ENCODE measurements at regions not wholly inside any gene's neighbourhood (a gene's known extent, or its start where the extent isn't known, plus 50 kb on each side); places are given as distances from the start of the nearest gene placed in this dataset.
"Not testable (repeated sequence)": the region's sequence is repeated elsewhere in the genome, so short reads cannot be mapped to it uniquely, and the experiment has no call there.

DNA sequence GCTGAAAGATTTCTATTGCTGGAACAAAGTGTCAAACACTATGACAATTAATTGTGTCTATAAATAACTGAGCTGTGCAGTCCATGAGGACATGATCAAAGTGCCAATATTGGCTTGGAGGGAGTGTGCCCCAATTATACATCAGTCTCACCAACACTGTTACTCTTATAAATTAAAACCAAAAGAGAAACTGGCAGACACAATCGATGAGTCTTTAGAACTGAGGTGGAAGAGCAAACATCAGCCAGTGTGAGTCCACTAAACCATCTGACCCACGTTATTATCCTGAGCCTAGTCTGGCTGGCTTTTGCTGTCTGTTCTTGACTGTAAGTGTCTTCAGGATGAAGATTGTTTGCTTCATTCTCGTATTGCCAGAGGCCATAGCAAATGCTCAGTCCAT lies 98.9 kb downstream of the OLIG3 start:
- DNase-seq: no peak

GRCh38 chr6:137391061-137391814 lies 103.0 kb downstream of the OLIG3 start:
- no peak for DNase-seq

DNA sequence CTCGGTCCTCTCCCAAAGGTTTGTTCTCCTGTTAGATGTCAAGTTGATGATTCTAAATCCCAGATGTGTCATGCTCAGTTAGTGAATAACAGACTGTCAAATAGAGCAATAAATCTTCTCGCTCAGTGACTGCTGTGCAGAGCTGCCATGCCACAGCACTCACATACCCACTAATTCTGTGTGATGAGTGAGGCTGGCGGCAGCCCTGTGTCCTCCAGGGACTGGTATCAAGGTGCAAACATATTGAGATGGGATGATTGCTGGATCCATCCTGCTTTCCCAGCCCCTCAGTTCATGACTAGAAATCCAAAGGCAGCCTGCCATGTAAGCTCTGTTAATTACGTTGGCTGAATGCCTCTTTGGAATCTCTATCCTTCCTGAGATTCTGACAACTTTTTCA lies 103.9 kb downstream of the OLIG3 start:
- DNase-seq: no peak

DNA sequence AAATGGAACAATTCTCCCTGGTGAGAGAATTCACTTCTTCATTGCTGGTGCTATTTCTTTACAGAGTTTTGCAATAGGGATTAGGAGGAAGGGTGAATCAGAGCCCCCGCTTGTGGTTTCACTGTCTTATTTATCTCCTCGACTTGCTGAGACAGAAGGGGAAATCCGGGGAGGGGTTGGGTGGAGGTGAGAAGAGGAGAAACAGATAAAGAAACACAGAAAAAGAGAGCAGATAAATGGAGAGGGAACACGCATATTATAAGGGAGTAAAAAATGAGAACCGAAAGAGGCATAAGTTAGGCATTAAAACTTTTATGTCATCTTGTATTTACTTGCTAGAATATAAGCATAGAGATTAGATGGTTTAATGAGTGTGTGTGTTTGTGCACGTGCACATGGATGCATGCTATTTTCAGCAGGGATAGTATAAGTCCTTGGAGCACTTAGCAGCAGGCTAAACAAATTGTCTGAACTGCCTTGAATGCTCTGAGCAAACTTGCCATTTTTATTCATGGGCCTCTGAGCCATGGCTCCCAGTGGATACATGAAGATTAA lies 105.0 kb downstream of the OLIG3 start:
- DNase-seq: no peak

DNA sequence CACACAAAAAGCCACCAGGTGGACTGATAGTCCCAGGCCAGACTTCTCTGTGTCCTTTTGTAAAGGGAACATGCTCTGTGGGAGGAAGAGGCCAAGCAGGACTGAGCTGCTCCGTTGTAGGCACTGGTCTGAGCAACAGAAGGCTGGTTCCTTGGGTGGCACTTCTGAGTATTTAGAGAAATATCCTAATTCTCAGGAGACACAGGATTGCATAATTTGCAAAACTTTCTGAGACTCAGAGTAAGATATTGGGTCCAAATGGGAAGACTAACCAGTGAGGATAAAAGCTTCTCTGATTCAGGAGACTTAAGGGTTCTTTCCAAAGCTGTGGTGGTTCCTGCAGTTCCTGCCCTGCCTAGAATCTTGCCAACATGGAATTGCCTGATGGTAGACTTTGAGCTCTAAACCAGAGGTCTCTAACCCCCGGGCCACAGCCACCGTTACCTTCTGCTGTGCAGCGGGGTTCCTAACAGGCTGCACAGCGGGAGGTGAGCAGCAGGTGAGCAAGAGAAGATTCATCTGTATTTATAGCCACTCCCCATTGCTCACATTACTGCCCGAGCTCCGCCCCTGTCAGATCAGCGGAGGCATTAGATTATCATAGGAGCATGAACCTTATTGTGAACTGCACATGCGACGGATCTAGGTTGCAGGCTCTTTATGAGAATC lies 107.0 kb downstream of the OLIG3 start:
- DNase-seq: no peak

DNA sequence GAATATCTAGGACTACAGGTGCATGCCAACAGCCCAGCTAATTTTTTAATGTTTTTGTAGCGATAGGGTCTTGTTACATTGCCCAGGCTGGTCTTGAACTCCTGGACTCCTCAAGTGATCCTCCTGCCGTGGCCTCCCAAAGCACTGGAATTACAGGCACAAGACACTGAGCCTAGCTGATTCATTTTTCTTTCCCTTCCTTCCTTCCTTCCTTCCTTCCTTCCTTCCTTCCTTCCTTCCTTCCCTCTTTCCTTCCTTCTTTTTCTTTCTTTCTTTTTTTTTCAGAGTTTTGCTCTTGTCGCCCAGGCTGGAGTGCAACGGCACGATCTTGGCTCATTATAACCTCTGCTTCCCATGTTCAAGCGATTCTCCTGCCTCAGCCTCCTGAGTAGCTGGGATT lies 110.9 kb downstream of the OLIG3 start:
- not testable (repeated sequence) for DNase-seq

DNA sequence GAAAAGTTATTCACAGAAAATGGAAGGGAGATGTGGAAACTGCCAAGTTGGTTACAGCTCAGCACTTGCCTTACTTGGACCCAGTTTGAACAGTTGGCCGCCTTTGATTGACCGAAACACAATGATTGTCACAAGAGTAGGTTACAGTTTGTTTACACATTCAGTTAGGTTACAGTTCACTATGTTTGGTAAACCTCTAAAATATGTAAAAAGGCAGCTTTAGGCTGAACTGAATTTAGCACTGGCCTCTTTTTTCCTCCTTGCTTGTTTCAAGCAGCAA lies 116.2 kb downstream of the OLIG3 start:
- DNase-seq: no peak

DNA sequence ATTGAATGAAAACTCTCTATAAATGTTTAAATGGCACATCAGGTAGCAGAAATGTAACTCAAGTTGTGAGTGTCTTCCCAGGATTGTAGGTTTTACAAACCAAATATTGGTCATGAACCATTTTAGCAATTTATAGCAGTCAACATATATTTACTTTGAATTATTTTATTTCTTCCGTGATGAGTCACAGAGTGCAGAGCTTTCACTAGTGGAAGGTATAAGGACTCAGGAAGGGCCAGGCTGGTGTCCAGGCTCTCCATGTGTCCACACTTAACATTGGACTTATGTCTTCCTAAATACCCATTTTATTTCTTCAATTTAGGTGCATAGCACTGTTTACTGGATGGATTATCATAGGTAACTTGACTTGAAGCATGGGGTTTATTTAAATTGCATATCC lies 120.9 kb downstream of the OLIG3 start:
- DNase-seq: no peak

DNA sequence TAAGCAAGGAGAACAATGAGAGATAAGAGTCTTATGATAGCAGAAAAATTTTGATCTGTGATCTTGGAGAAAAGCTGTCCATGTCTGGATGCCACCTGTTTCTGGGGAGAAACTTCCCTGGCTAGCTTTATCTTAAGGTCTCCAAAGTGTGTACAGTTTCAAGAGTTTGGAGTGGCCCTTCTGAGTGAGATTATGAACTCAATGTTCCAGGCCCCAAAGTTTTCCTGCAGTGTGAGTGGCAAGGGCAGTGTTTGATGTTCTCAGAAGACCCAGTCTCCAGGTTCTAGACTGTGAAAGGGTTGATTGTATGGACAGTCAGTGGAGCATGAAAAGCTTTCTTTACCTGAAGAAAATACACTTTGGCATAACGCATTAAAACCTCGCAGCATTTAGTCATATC lies 121.7 kb downstream of the OLIG3 start:
- no peak for DNase-seq

GRCh38 chr6:137371634-137372016 lies 122.6 kb downstream of the OLIG3 start:
- no peak for DNase-seq

DNA sequence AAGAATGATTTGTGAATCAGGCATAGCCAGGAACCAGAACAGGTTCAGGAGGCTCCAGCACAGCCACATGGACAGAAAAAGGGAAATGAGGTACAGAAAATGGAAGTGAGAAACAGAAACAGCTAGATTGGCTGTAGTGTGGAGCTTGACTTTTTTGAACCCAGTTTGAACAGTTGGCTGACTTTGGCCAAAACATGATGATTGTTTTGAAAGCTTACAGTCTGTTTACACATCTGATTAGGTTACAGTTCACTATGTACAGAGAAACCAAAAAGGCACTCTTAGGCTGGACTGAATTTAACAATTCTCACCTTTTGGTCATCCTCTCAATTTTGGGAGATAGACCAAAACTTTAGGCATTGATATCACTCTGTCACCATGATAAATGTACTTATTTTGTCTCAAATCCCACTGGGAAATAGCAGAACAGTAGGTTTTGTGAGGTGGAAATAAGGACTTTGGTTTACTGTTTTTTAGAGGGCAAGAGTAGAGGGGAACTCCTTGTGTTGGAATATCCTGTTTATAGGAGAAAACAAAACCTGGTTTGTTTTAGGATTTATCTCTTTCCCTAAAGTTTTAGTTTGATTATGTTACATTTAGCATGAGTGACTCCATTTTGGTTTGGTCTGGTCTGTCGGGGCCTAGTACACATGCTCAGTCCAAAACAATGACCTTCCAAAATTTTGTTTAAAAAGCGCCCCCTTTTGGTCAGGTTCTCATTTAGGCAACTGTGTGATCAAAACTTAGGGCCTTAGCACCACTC lies 123.1 kb downstream of the OLIG3 start:
- no peak for DNase-seq

- DNase-seq: no peak
These were observed 125.1 kb downstream of the OLIG3 start for GRCh38 chr6:137369136-137369535.

- DNase-seq: no peak
These were observed 128.3 kb downstream of the OLIG3 start for GRCh38 chr6:137365707-137366437.

GRCh38 chr6:137363805-137364138 lies 130.4 kb downstream of the OLIG3 start:
- no peak for DNase-seq

DNA sequence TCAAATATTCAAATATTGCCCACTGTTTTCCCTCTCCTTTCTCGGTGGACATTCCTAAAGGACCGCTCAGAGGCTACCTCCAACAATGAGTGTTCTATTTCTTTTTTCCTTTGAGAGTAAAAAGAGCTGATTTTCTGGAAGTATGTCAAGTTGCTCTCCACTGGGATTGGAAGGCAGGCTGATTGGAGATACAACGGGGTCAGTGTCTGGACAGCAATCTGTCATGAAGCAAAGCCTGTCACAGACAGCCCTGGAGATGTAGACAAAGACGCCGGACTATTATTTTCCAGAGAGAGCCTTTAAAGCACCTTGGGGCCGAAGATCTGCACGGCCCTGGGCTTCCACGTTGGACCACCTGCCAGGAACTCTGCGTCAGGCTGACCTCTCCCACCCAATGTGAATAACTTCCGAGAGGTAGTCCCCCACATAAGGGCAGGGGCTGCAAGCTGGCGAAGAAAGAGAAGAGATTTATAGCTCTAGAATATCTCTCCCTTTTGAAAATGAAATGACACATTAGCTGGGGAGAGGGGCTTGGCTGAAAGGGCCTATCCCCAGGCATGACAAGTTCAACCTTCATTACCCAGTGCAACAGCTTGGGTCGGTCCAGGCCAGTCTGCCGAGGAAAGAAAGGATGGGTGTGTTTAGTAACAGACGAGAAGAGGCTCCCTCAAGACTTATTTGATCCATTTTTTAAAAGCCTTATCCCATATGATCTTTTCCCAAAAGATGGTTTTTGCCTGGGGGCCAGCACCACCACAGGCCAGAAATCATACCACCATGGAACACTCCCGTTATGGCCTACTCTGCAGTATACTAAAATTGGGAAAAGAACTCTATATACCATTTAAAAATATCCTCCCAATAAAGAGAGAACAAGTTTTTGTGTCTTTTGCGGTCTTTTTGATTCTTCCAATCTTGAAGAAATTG lies 131.1 kb downstream of the OLIG3 start:
- DNase-seq: no peak

DNA sequence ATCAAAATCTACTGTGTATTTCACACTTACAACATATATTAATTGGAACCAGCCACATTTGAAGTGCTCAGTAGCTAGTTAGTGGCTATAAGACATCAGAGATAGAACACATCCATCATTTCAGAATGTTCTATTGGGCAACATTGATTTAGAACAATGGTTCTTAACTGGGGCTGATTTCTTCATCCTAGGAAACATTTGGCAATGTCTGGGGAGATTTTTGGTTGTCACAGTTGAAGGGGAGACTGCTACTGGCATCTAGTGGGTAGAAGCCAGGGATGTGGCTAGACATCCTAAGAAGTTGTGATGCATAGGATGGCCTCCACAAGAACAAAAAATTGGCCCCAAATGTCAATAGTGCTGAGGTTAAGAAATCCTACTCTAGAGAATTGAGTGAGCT lies 132.5 kb downstream of the OLIG3 start:
- DNase-seq: no peak

- no peak for DNase-seq
These were observed 135.9 kb downstream of the OLIG3 start for GRCh38 chr6:137358273-137358672.

DNA sequence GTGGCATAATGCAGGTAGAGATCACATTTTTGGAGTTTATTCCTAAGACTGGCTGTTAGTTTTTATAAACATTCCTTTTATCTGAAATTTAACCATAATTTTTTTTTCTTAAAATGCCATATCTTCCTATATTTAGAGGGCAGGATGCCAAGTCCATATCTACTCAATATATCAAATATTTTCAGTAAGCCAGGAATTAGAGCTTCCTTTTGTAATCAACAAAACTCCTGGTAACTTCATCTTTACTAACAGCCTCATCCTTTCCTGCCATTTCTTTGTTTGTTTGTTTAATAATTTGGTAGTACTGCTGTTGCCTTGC lies 136.3 kb downstream of the OLIG3 start:
- DNase-seq: no peak

GRCh38 chr6:137357263-137357947 lies 136.8 kb downstream of the OLIG3 start:
- DNase-seq: no peak

DNA sequence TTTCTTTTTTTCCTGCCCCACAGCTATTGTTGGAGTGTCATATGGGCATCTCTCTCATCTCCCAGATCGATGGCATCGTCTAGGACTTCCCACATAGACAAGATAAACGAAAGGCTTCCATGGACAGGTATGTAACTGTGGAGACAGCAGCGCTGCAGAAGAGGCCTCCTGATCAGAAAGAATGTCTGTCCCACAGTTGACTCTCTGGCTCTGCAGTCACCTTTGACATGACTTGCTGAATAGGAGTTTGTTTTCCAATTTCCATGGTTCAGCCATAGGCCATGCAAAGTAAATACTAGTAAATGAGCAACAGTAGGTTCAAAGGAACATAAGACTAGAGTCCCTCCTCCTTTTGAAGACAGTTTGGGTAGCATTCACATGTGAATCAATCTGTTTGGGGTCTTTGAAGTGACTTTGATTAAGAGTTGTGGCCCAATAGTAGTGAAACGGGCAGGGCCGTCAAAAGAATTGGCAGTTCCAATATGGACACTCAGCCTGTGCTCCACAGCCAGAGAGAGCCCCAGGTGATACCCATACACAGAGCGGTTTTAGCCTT lies 134.7 kb upstream of the IFNGR1 start:
- DNase-seq: no peak

DNA sequence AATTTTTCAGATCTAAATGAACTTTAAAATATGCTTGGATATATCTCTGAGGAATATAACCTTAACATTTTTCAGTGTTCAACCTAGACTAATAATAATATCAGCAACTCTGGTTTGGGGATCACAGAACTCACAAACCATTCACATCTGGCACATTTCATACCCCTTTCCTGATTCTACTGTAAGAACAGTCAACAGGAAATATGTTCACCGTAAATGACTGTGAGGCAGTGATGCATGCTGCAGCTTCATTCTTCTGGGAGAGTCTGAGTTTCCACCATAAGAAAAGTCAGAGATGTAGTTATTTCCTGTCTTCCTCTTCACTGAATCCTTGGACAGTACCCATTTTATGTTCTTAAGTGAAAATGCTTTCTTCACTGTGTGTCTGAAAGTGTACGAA lies 134.2 kb upstream of the IFNGR1 start:
- DNase-seq: no peak
